ENCODE measurements at regions not wholly inside any gene's neighbourhood (a gene's known extent, or its start where the extent isn't known, plus 50 kb on each side); places are given as distances from the start of the nearest gene placed in this dataset.

DNA sequence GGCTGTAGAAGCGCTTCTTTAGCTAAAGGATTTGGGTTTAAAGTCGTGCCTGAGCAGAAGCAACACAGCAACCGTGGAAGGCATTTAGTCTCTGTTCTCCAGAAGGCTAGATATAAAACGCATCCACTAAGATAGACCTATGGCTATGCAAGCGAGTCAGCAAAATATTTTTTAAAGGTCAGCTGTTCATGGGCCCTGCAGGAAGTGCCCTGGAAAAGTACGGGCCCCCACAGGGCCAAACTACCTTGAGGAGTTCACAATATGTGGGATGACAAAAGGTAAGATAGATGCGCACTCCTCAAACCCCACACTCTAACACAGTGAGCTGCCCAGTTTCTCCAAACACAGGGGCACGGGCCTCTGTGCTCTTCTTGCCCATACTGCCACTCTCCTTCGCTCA, 261.6 kb downstream of the VPS13C start:
- Histone ChIP-seq H3K27me3 (ENCODE audit: control insufficient read depth in 1 of 2, insufficient read depth in 2 of 2, low read length in 1 of 2) (no peaks in the 10 kb centered on the region), H3K4me1 (ENCODE audit: control insufficient read depth in 1 of 2, insufficient read depth in 2 of 2, low read length in 2 of 2) (no peaks in the 10 kb centered on the region), H3K36me3 (ENCODE audit: control insufficient read depth in 1 of 2, insufficient read depth in 2 of 2, low read length in 1 of 2) (no peaks in the 10 kb centered on the region), H3K4me3 (ENCODE audit: low read length in 2 of 2) (no peak overlapping the region), H3K27ac (ENCODE audit: low read depth in 1 of 2, low read length in 2 of 2) (no peak overlapping the region), H3K9me3 (ENCODE audit: control insufficient read depth, low read length) (peaks cover 7% of the 10 kb centered on the region)
- DNase-seq (no peak), ATAC-seq (ENCODE audit: low FRiP score) (no peak)
- 67 to 72% methylated on average over 9 of the region's 9 CpGs for WGBS, 2 donors
- intact Hi-C loops (cut with DNase I), result no loop called here

DNA sequence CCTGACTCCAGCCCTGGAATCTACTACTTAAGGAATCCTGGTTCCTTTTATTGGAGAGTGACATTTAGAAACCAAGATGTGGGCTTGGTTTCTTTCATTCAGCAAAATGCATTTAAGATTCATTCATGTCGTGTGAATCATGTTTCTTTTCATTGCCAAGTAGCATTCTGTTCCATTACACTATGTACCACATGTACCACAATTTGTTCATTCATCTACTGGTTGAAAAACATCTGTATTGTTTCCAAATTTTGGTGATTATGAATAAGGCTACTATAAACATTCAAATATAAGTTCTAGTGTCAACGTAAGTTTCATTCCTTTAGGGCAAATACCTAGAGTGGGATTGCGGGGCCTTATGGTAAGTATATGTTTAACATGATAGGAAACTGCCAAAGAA, 264.2 kb downstream of the VPS13C start:
- Histone ChIP-seq H3K27ac (ENCODE audit: low read depth in 1 of 2, low read length in 2 of 2) (no peak overlapping the region), H3K4me3 (ENCODE audit: low read length in 2 of 2) (no peak overlapping the region), H3K27me3 (ENCODE audit: control insufficient read depth in 1 of 2, insufficient read depth in 2 of 2, low read length in 1 of 2) (no peaks in the 10 kb centered on the region), H3K36me3 (ENCODE audit: control insufficient read depth in 1 of 2, insufficient read depth in 2 of 2, low read length in 1 of 2) (no peaks in the 10 kb centered on the region), H3K4me1 (ENCODE audit: control insufficient read depth in 1 of 2, insufficient read depth in 2 of 2, low read length in 2 of 2) (no peaks in the 10 kb centered on the region), H3K9me3 (ENCODE audit: control insufficient read depth, low read length) (peaks cover 8% of the 10 kb centered on the region)
- DNase-seq (no peak), ATAC-seq (ENCODE audit: low FRiP score) (no peak)
- intact Hi-C loops (cut with DNase I), result no loop called here
- 53 to 59% methylated on average over 3 of the region's 3 CpGs for WGBS, 2 donors

DNA sequence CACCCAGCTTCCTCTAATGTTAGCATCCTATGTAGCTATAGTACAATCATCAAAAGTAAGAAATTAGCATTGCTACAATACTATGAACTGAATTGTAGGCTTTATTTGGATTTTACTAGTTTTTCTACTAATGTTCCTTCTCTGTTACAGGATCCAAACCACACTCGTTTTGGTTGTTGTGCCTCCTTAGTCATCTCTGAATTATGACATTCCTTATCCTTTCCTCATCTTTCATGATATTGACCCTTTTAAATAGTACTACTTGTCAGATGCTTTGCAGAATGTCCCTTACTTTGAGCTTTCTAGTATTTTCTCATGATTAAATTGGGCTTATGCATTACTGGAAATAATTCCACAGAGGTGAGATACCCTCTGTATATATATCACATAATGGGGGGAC, 265.4 kb downstream of the VPS13C start:
- H3K4me3 ChIP-seq (ENCODE audit: low read length in 2 of 2), result no peak overlapping the region
- H3K27me3 ChIP-seq (ENCODE audit: control insufficient read depth in 1 of 2, insufficient read depth in 2 of 2, low read length in 1 of 2), result peaks cover 0 to 4% of the 10 kb centered on the region in 2 donors
- H3K4me1 ChIP-seq (ENCODE audit: control insufficient read depth in 1 of 2, insufficient read depth in 2 of 2, low read length in 2 of 2), result no peaks in the 10 kb centered on the region
- no peak overlapping the region for H3K27ac ChIP-seq (ENCODE audit: low read depth in 1 of 2, low read length in 2 of 2)
- DNase-seq, result no peak
- H3K36me3 ChIP-seq (ENCODE audit: control insufficient read depth in 1 of 2, insufficient read depth in 2 of 2, low read length in 1 of 2), result no peaks in the 10 kb centered on the region
- 10 to 15% methylated on average over 1 of the region's 1 CpG for WGBS, 2 donors
- peaks cover 2% of the 10 kb centered on the region for H3K9me3 ChIP-seq (ENCODE audit: control insufficient read depth, low read length)
- no peak for ATAC-seq (ENCODE audit: low FRiP score)
- intact Hi-C loops (cut with DNase I), result no loop called here

DNA sequence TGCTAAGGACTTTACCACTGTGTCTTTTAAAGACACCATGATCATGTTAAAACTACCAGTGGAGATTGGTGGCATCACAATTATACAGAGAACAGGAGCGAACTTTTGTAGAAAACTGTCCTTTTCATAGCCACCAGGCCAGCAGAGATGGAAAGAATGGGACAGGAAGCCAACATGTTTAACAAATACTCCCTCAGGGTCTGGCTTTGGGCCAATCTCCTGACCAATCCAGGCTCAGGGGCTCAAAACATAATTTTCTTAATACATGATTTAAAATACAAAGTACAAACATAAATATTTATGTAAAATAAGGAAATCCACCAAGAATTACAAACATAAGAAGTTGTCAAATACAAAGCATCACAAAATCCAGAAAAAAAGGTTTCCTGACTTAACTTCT, 266.0 kb downstream of the VPS13C start:
- Histone ChIP-seq H3K4me3 (ENCODE audit: low read length in 2 of 2) (no peak overlapping the region), H3K4me1 (ENCODE audit: control insufficient read depth in 1 of 2, insufficient read depth in 2 of 2, low read length in 2 of 2) (no peaks in the 10 kb centered on the region), H3K27me3 (ENCODE audit: control insufficient read depth in 1 of 2, insufficient read depth in 2 of 2, low read length in 1 of 2) (peaks cover 0 to 4% of the 10 kb centered on the region in 2 donors), H3K36me3 (ENCODE audit: control insufficient read depth in 1 of 2, insufficient read depth in 2 of 2, low read length in 1 of 2) (no peaks in the 10 kb centered on the region), H3K9me3 (ENCODE audit: control insufficient read depth, low read length) (peaks cover 3% of the 10 kb centered on the region), H3K27ac (ENCODE audit: low read depth in 1 of 2, low read length in 2 of 2) (no peak overlapping the region)
- DNase-seq (no peak), ATAC-seq (ENCODE audit: low FRiP score) (no peak)
- intact Hi-C loops (cut with DNase I), result no loop called here
- 74 to 88% methylated on average over 1 of the region's 1 CpG for whole genome bisulfite sequencing, 2 donors

DNA sequence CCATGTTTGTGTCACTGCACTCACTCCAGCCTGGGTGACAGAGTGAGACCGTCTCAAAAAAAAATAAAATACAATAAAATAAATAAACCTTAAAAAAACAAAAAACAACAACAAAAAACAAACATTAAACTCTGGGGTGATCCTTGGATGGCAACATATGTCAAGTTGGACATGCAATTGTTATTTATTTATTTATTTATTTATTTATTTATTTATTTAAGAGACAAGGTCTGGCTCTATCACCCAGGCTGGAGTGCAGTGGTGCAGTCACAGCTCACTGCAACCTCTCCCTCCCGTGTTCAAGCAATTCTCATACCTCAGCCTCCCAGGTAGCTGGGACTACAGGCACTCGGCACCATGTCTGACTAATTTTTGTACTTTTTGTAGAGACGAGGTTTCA, 275.5 kb downstream of the VPS13C start:
- intact Hi-C loops (cut with DNase I), result no loop called here
- H3K4me3 ChIP-seq (ENCODE audit: low read length in 2 of 2), result no peak overlapping the region
- H3K36me3 ChIP-seq (ENCODE audit: control insufficient read depth in 1 of 2, insufficient read depth in 2 of 2, low read length in 1 of 2), result no peaks in the 10 kb centered on the region
- H3K27me3 ChIP-seq (ENCODE audit: control insufficient read depth in 1 of 2, insufficient read depth in 2 of 2, low read length in 1 of 2), result peaks cover 0 to 2% of the 10 kb centered on the region in 2 donors
- peaks cover 6% of the 10 kb centered on the region for H3K9me3 ChIP-seq (ENCODE audit: control insufficient read depth, low read length)
- WGBS, 2 donors, result 74% methylated on average over 4 of the region's 4 CpGs
- ATAC-seq (ENCODE audit: low FRiP score) (no peak), DNase-seq (no peak)
- H3K27ac ChIP-seq (ENCODE audit: low read depth in 1 of 2, low read length in 2 of 2), result no peak overlapping the region
- no peaks in the 10 kb centered on the region for H3K4me1 ChIP-seq (ENCODE audit: control insufficient read depth in 1 of 2, insufficient read depth in 2 of 2, low read length in 2 of 2)

DNA sequence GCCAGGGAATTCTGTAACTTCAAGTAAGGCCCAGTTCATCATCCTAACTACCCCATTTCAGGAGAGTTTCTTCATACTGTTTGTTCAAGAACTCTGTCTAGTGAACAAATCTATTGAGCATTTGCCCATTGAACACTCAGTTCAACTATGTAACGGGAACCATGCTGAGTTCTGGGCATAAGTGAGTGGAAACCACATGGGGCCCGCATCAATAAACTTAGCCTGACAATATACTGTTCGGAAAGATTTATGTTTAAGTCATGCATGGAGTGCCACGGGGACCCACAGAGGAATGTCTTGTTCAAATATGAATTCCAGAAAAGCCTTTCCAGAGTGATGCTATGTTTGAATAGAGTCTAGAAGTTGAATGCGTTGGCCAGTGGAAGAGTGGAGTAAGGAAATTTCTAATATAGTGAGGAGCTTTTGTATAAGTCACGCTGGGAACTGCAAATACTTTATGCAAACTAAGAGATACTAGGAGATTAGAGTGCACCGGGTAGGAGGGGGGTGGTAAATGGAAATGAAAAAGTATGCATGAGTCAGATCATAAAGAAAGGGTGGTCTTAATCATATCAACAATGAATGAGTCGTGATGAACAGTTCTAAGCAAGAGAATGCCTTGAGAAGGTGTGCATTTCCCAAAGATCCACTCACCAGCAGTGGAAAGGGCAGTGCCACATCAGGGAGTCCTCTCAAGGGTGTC, 279.8 kb downstream of the VPS13C start:
- Histone ChIP-seq H3K36me3 (ENCODE audit: control insufficient read depth in 1 of 2, insufficient read depth in 2 of 2, low read length in 1 of 2) (no peaks in the 10 kb centered on the region), H3K27ac (ENCODE audit: low read depth in 1 of 2, low read length in 2 of 2) (no peak overlapping the region), H3K4me3 (ENCODE audit: low read length in 2 of 2) (no peak overlapping the region), H3K4me1 (ENCODE audit: control insufficient read depth in 1 of 2, insufficient read depth in 2 of 2, low read length in 2 of 2) (no peaks in the 10 kb centered on the region), H3K9me3 (ENCODE audit: control insufficient read depth, low read length) (peaks cover 3% of the 10 kb centered on the region), H3K27me3 (ENCODE audit: control insufficient read depth in 1 of 2, insufficient read depth in 2 of 2, low read length in 1 of 2) (no peaks in the 10 kb centered on the region)
- DNase-seq (no peak), ATAC-seq (ENCODE audit: low FRiP score) (no peak)
- 46 to 51% methylated on average over 8 of the region's 8 CpGs for WGBS, 2 donors
- intact Hi-C loops (cut with DNase I), result no loop called here

DNA sequence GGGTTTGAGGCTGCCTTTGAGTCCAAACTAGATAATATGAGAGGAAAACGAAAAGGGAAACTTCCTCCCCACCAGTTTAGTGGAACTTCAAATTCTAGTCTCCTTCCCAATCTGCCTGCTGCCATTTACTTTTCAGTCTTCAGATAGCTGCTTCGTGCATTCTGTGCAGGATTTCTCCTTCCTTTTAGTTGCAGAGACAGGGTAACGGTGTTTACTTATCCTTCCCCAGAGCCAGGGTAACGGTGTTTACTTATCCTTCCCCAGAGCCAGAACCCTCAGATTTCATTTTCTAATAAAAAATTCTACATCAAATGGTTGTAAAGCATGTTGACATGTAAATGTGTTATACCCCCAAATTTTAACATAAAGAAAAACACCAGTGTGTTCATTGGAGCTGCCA, 282.6 kb downstream of the VPS13C start:
- Histone ChIP-seq H3K27me3 (ENCODE audit: control insufficient read depth in 1 of 2, insufficient read depth in 2 of 2, low read length in 1 of 2) (no peaks in the 10 kb centered on the region), H3K4me3 (ENCODE audit: low read length in 2 of 2) (no peak overlapping the region), H3K36me3 (ENCODE audit: control insufficient read depth in 1 of 2, insufficient read depth in 2 of 2, low read length in 1 of 2) (no peaks in the 10 kb centered on the region), H3K9me3 (ENCODE audit: control insufficient read depth, low read length) (peaks cover 3% of the 10 kb centered on the region), H3K4me1 (ENCODE audit: control insufficient read depth in 1 of 2, insufficient read depth in 2 of 2, low read length in 2 of 2) (no peaks in the 10 kb centered on the region), H3K27ac (ENCODE audit: low read depth in 1 of 2, low read length in 2 of 2) (no peak overlapping the region)
- ATAC-seq (ENCODE audit: low FRiP score) (no peak), DNase-seq (no peak)
- intact Hi-C loops (cut with DNase I), result no loop called here
- WGBS, 2 donors, result 22 to 23% methylated on average over 4 of the region's 4 CpGs

DNA sequence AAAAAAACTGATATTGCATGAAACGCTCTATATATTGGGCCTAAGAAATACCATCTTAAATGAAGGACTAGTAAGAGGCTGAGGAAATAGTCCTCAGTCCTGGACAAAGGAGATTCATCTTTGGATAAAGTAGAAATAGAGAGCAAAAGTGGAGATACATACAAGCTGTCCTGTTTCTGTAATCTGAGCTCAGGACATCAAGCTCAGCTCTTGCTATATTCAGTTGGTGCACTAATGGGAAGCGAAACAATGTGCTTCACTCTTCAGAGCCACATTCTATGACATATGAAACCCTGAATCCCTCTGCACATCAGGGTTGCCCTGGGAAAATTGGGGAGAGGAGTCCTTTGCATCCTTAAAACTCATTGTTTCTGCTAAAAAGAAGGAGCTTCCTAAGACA, 290.7 kb downstream of the VPS13C start:
- no peak for ATAC-seq (ENCODE audit: low FRiP score)
- Histone ChIP-seq H3K36me3 (ENCODE audit: control insufficient read depth in 1 of 2, insufficient read depth in 2 of 2, low read length in 1 of 2) (no peaks in the 10 kb centered on the region), H3K27ac (ENCODE audit: low read depth in 1 of 2, low read length in 2 of 2) (no peak overlapping the region), H3K9me3 (ENCODE audit: control insufficient read depth, low read length) (no peaks in the 10 kb centered on the region), H3K4me1 (ENCODE audit: control insufficient read depth in 1 of 2, insufficient read depth in 2 of 2, low read length in 2 of 2) (no peaks in the 10 kb centered on the region), H3K4me3 (ENCODE audit: low read length in 2 of 2) (no peak overlapping the region), H3K27me3 (ENCODE audit: control insufficient read depth in 1 of 2, insufficient read depth in 2 of 2, low read length in 1 of 2) (peaks cover 0 to 2% of the 10 kb centered on the region in 2 donors)
- 77 to 80% methylated on average over 2 of the region's 2 CpGs for WGBS, 2 donors
- intact Hi-C loops (cut with DNase I), result no loop called here
- DNase-seq, result no peak

DNA sequence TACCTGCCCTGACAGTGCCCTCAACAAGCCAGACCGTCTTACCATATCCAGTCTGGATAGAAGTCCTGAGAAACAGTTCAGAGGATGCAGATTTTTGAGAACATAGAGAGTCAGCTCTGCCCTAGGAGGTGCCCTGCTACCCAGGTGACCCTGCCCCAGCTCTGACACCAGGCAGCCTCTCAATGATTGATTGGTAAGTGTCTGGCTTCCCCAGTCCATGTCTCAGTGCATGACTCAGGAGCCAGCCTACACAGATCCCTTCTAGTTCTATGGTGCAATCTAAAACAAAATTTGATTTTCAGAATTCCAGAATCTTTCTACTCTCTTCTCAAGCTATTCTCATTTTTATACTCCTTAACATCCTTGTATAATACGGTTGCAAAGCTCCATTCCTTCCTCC, 292.1 kb downstream of the VPS13C start:
- intact Hi-C loops (cut with DNase I), result no loop called here
- ATAC-seq (ENCODE audit: low FRiP score) (no peak), DNase-seq (no peak)
- Histone ChIP-seq H3K9me3 (ENCODE audit: control insufficient read depth, low read length) (no peaks in the 10 kb centered on the region), H3K36me3 (ENCODE audit: control insufficient read depth in 1 of 2, insufficient read depth in 2 of 2, low read length in 1 of 2) (no peaks in the 10 kb centered on the region), H3K4me1 (ENCODE audit: control insufficient read depth in 1 of 2, insufficient read depth in 2 of 2, low read length in 2 of 2) (no peaks in the 10 kb centered on the region), H3K27me3 (ENCODE audit: control insufficient read depth in 1 of 2, insufficient read depth in 2 of 2, low read length in 1 of 2) (peaks cover 0 to 2% of the 10 kb centered on the region in 2 donors), H3K4me3 (ENCODE audit: low read length in 2 of 2) (no peak overlapping the region), H3K27ac (ENCODE audit: low read depth in 1 of 2, low read length in 2 of 2) (no peak overlapping the region)
- 76 to 79% methylated on average over 2 of the region's 2 CpGs for WGBS, 2 donors

Measured in aorta (tissue), 5 donors.